ENCODE measurements at regions not wholly inside any gene's neighbourhood (a gene's known extent, or its start where the extent isn't known, plus 50 kb on each side); places are given as distances from the start of the nearest gene placed in this dataset.

GRCh38 chr15:100762289-100762688, 117.3 kb upstream of the ALDH1A3 start:
- TF ChIP-seq CTCF (IDR thresholded peaks at IDR 0.05): no peak
- no peak for TF ChIP-seq POLR2AphosphoS5 (IDR thresholded peaks at IDR 0.05; ENCODE audit: low read depth, low read length)
- TF ChIP-seq FOXM1 (IDR thresholded peaks at IDR 0.05; ENCODE audit: low read depth): no peak
- no peak for TF ChIP-seq EZH2phosphoT487 (IDR thresholded peaks at IDR 0.05; ENCODE audit: borderline replicate concordance, low read depth)
- TF ChIP-seq JUND (IDR thresholded peaks at IDR 0.05): no peak
- TF ChIP-seq GABPA (IDR thresholded peaks at IDR 0.05; ENCODE audit: low read depth): no peak
- TF ChIP-seq ZBTB33 (IDR thresholded peaks at IDR 0.05; ENCODE audit: borderline replicate concordance, low read depth): no peak
- TF ChIP-seq, protein P1, sequence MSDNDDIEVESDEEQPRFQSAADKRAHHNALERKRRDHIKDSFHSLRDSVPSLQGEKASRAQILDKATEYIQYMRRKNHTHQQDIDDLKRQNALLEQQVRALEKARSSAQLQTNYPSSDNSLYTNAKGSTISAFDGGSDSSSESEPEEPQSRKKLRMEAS (IDR thresholded peaks at IDR 0.05; ENCODE audit: low read depth): no peak
